ENCODE measurements at regions not wholly inside any gene's neighbourhood (a gene's known extent, or its start where the extent isn't known, plus 50 kb on each side); places are given as distances from the start of the nearest gene placed in this dataset.
"Not testable (repeated sequence)": the region's sequence is repeated elsewhere in the genome, so short reads cannot be mapped to it uniquely, and the experiment has no call there.

- not testable (repeated sequence) for DNase-seq
These were observed 462.2 kb downstream of the ACTL7B start for GRCh38 chr9:108393481-108394001.

GRCh38 chr9:108392877-108393276, 462.9 kb downstream of the ACTL7B start:
- DNase-seq, result no peak

GRCh38 chr9:108389056-108389455, 466.7 kb downstream of the ACTL7B start:
- DNase-seq, result no peak

- DNase-seq, result no peak
These were observed 468.9 kb downstream of the ACTL7B start for GRCh38 chr9:108386859-108387384.

- DNase-seq, result no peak
These were observed 469.8 kb downstream of the ACTL7B start for GRCh38 chr9:108386032-108386431.

GRCh38 chr9:108383796-108384195, 472.0 kb downstream of the ACTL7B start:
- DNase-seq, result no peak

GRCh38 chr9:108382310-108382709, 473.5 kb downstream of the ACTL7B start:
- peak; percentile 36 for DNase-seq

- no peak for DNase-seq
These were observed 477.9 kb downstream of the ACTL7B start for GRCh38 chr9:108377881-108378280.

GRCh38 chr9:108377382-108377781, 478.4 kb downstream of the ACTL7B start:
- DNase-seq, result no peak

- no peak for DNase-seq
These were observed 479.6 kb downstream of the ACTL7B start for GRCh38 chr9:108376140-108376539.

GRCh38 chr9:108374626-108375025, 481.2 kb downstream of the ACTL7B start:
- DNase-seq, result no peak

- DNase-seq, result no peak
These were observed 488.6 kb downstream of the ACTL7B start for GRCh38 chr9:108367188-108367587.

- DNase-seq, result no peak
These were observed 492.5 kb downstream of the ACTL7B start for GRCh38 chr9:108363311-108363710.

GRCh38 chr9:108360304-108360703, 495.5 kb downstream of the ACTL7B start:
- no peak for DNase-seq

- DNase-seq, result no peak
These were observed 499.0 kb downstream of the ACTL7B start for GRCh38 chr9:108356806-108357205.

GRCh38 chr9:108351571-108351970, 504.2 kb downstream of the ACTL7B start:
- DNase-seq, result no peak

- no peak for DNase-seq
These were observed 508.2 kb downstream of the ACTL7B start for GRCh38 chr9:108347463-108348188.

GRCh38 chr9:108345826-108346225, 510.0 kb downstream of the ACTL7B start:
- DNase-seq, result no peak

- no peak for DNase-seq
These were observed 516.5 kb downstream of the ACTL7B start for GRCh38 chr9:108339251-108339650.

- no peak for DNase-seq
These were observed 519.2 kb downstream of the ACTL7B start for GRCh38 chr9:108336575-108336974.

- DNase-seq, result no peak
These were observed 522.2 kb downstream of the ACTL7B start for GRCh38 chr9:108333530-108333983.

- no peak for DNase-seq
These were observed 524.2 kb downstream of the ACTL7B start for GRCh38 chr9:108331596-108331995.

GRCh38 chr9:108325406-108325805, 530.4 kb downstream of the ACTL7B start:
- no peak for DNase-seq

GRCh38 chr9:108323615-108324014, 532.2 kb downstream of the ACTL7B start:
- DNase-seq, result no peak
